ENCODE measurements at regions not wholly inside any gene's neighbourhood (a gene's known extent, or its start where the extent isn't known, plus 50 kb on each side); places are given as distances from the start of the nearest gene placed in this dataset.

DNA sequence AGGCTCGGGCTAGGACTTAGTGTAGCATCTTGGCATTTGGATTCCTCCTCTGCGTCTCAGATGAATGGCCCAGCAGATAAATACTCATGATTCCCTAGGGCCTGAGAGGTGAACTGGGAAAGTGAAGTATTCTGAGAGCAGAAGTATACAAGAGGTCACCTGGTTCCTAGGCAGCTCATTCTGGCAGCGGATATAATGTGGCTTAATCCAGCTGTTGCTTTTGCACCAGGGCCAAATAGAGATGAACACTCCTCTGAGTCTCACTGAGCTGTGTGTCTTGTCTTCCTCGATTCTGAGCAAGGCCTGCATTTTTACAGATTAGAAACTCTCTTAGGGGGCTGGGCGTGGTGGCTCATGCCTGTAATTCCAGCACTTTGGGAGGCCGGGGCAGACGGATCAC is 196.1 kb downstream of the SLC4A3 start:
- H3K79me2 ChIP-seq (ENCODE audit: insufficient read depth, low read length): no peaks in the 10 kb centered on the region
- no peaks in the 10 kb centered on the region; the same call in 1 of the 2 replicates for H3K9me3 ChIP-seq (ENCODE audit: insufficient read depth, low read depth, low read length)
- H3K4me3 ChIP-seq (ENCODE audit: low read length, poor library complexity, severe bottlenecking): no peak overlapping the region

GRCh38 chr2:219824996-219825395 is 197.6 kb downstream of the SLC4A3 start:
- H3K4me1 ChIP-seq (ENCODE audit: insufficient read depth, low read length, poor library complexity, severe bottlenecking): no peaks in the 10 kb centered on the region
- H3F3A ChIP-seq (ENCODE audit: low read depth): no peaks in the 10 kb centered on the region
- no peaks in the 10 kb centered on the region for H3K36me3 ChIP-seq (ENCODE audit: insufficient read depth, low read length)
- no peak overlapping the region for H2AFZ ChIP-seq (ENCODE audit: low read length)
- no peak overlapping the region for H3K4me3 ChIP-seq (ENCODE audit: low read length, poor library complexity, severe bottlenecking)
- no peaks in the 10 kb centered on the region for H3K79me2 ChIP-seq (ENCODE audit: insufficient read depth, low read length)
- no peak for TF ChIP-seq EZH2phosphoT487 (IDR thresholded peaks at IDR 0.05; ENCODE audit: borderline replicate concordance)
- TF ChIP-seq, protein P1, sequence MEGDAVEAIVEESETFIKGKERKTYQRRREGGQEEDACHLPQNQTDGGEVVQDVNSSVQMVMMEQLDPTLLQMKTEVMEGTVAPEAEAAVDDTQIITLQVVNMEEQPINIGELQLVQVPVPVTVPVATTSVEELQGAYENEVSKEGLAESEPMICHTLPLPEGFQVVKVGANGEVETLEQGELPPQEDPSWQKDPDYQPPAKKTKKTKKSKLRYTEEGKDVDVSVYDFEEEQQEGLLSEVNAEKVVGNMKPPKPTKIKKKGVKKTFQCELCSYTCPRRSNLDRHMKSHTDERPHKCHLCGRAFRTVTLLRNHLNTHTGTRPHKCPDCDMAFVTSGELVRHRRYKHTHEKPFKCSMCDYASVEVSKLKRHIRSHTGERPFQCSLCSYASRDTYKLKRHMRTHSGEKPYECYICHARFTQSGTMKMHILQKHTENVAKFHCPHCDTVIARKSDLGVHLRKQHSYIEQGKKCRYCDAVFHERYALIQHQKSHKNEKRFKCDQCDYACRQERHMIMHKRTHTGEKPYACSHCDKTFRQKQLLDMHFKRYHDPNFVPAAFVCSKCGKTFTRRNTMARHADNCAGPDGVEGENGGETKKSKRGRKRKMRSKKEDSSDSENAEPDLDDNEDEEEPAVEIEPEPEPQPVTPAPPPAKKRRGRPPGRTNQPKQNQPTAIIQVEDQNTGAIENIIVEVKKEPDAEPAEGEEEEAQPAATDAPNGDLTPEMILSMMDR (conservative IDR thresholded peaks at IDR 0.05; ENCODE audit: low read length): no peak
- H3K4me2 ChIP-seq (ENCODE audit: low read depth, low read length, poor library complexity, severe bottlenecking): no peak overlapping the region
- H3K9me2 ChIP-seq (replicated peaks; ENCODE audit: low read depth, low read length): no peaks in the 10 kb centered on the region
- H4K20me1 ChIP-seq (ENCODE audit: insufficient read depth, low read length, poor library complexity, severe bottlenecking): no peaks in the 10 kb centered on the region
- no peaks in the 10 kb centered on the region for H3K27me3 ChIP-seq (ENCODE audit: insufficient read depth, low read length, poor library complexity, severe bottlenecking)
- no peak overlapping the region for H3K9ac ChIP-seq (ENCODE audit: low read depth, low read length, poor library complexity, severe bottlenecking)
- H3K9me3 ChIP-seq (ENCODE audit: insufficient read depth, low read depth, low read length): no peaks in the 10 kb centered on the region

More for the DNA sequence above, 196.1 kb downstream of the SLC4A3 start:
- Histone ChIP-seq H3K9ac (ENCODE audit: low read depth, low read length, poor library complexity, severe bottlenecking) (no peak overlapping the region), H3K36me3 (ENCODE audit: insufficient read depth, low read length) (no peaks in the 10 kb centered on the region), H3K4me1 (ENCODE audit: insufficient read depth, low read length, poor library complexity, severe bottlenecking) (no peaks in the 10 kb centered on the region), H4K20me1 (ENCODE audit: insufficient read depth, low read length, poor library complexity, severe bottlenecking) (no peaks in the 10 kb centered on the region), H3K4me2 (ENCODE audit: low read depth, low read length, poor library complexity, severe bottlenecking) (no peak overlapping the region), H3K27me3 (ENCODE audit: insufficient read depth, low read length, poor library complexity, severe bottlenecking) (no peaks in the 10 kb centered on the region), H2AFZ (ENCODE audit: low read length) (no peak overlapping the region), H3K9me2 (replicated peaks; ENCODE audit: low read depth, low read length) (no peaks in the 10 kb centered on the region), H3F3A (ENCODE audit: low read depth) (no peaks in the 10 kb centered on the region)
- TF ChIP-seq, protein P1 (conservative IDR thresholded peaks at IDR 0.05; ENCODE audit: low read length): no peak
- TF ChIP-seq EZH2phosphoT487 (IDR thresholded peaks at IDR 0.05; ENCODE audit: borderline replicate concordance): no peak

GRCh38 chr2:219828127-219828526 is 200.7 kb downstream of the SLC4A3 start:
- no peak overlapping the region for H3K9ac ChIP-seq (ENCODE audit: low read depth, low read length, poor library complexity, severe bottlenecking)
- no peak overlapping the region for H3K4me2 ChIP-seq (ENCODE audit: low read depth, low read length, poor library complexity, severe bottlenecking)
- no peaks in the 10 kb centered on the region for H3K27me3 ChIP-seq (ENCODE audit: insufficient read depth, low read length, poor library complexity, severe bottlenecking)
- H3K9me2 ChIP-seq (replicated peaks; ENCODE audit: low read depth, low read length): no peaks in the 10 kb centered on the region; the same call in 1 of the 2 replicates
- no peak overlapping the region for H2AFZ ChIP-seq (ENCODE audit: low read length)
- no peaks in the 10 kb centered on the region for H4K20me1 ChIP-seq (ENCODE audit: insufficient read depth, low read length, poor library complexity, severe bottlenecking)
- TF ChIP-seq, protein P1 (conservative IDR thresholded peaks at IDR 0.05; ENCODE audit: low read length): no peak
- no peak for TF ChIP-seq EZH2phosphoT487 (IDR thresholded peaks at IDR 0.05; ENCODE audit: borderline replicate concordance)
- H3K9me3 ChIP-seq (ENCODE audit: insufficient read depth, low read depth, low read length): no peaks in the 10 kb centered on the region
- no peak overlapping the region for H3K4me3 ChIP-seq (ENCODE audit: low read length, poor library complexity, severe bottlenecking)
- no peaks in the 10 kb centered on the region for H3F3A ChIP-seq (ENCODE audit: low read depth)
- no peaks in the 10 kb centered on the region for H3K36me3 ChIP-seq (ENCODE audit: insufficient read depth, low read length)
- no peaks in the 10 kb centered on the region for H3K79me2 ChIP-seq (ENCODE audit: insufficient read depth, low read length)
- H3K4me1 ChIP-seq (ENCODE audit: insufficient read depth, low read length, poor library complexity, severe bottlenecking): no peaks in the 10 kb centered on the region

All from Loucy (cell line).